ENCODE measurements at regions not wholly inside any gene's neighbourhood (a gene's known extent, or its start where the extent isn't known, plus 50 kb on each side); places are given as distances from the start of the nearest gene placed in this dataset.

DNA sequence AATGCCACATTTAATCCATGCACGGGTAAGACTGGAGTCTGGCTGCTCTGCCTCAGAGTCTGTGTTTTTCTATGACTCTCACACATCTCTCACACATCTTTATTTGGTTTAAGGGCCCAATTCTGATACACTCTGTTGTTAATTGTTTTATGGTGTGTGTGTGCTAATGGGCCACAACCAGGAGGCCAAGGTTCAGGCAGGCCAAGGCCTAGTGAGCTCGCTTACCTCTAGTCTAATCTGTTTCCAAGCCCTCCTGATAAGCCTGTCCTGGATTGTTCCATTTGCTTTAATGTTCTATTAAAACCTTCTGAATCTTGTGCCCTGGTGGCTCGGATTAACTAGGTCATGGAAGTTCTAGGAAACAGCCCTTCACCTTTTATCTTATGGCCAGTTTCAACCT lies 445.4 kb upstream of the DPH6 start:
- Mint-ChIP-seq H3K27ac (no peak overlapping the region), H3K4me1 (no peaks in the 10 kb centered on the region), H3K36me3 (no peaks in the 10 kb centered on the region)

DNA sequence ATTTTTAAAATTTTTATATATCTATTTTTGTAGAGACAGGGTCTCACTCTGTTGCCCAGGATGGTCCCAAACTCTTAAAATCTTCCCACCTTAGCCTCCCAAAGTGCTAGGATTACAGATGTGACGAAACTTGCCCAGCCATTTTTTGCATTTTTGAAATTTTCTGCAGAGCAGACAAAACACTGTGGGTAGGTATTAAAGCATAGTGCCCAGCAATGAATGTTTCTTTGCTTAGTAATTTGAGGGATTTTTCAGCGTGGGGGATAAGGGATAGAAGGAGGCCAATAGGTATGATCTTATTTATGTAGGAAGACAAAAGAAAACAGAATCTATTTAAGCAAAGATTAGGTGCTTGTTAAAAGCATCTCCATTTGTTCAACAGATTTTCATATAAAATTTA lies 446.8 kb upstream of the DPH6 start:
- no peak for TF ChIP-seq CTCF (IDR thresholded peaks at IDR 0.05)
- no peak for TF ChIP-seq EZH2phosphoT487 (IDR thresholded peaks at IDR 0.05)
- no peak for TF ChIP-seq EZH2 (IDR thresholded peaks at IDR 0.05)
- H3K4me2 ChIP-seq: no peak overlapping the region
- Mint-ChIP-seq H3K36me3 (no peaks in the 10 kb centered on the region), H3K27ac (no peak overlapping the region), H3K9me3 (peaks cover 3% of the 10 kb centered on the region), H3K4me1 (no peaks in the 10 kb centered on the region), H3K4me3 (no peak overlapping the region), H3K27me3 (ENCODE audit: insufficient read depth, low read depth) (peaks cover 5% of the 10 kb centered on the region)
- no peaks in the 10 kb centered on the region for H3K36me3 ChIP-seq
- H3K79me2 ChIP-seq (ENCODE audit: low read depth): no peaks in the 10 kb centered on the region
- H3K9ac ChIP-seq: no peak overlapping the region
- no peaks in the 10 kb centered on the region for H3K27me3 ChIP-seq
- H2AFZ ChIP-seq (replicated peaks): no peak overlapping the region
- no peaks in the 10 kb centered on the region for H3F3A ChIP-seq (ENCODE audit: low read depth)
- H3K4me1 ChIP-seq: no peaks in the 10 kb centered on the region
- DNase-seq (ENCODE audit: low spot score): no peak
- H3K9me3 ChIP-seq (ENCODE audit: low read depth): no peaks in the 10 kb centered on the region
- H4K20me1 ChIP-seq (ENCODE audit: low read depth): no peaks in the 10 kb centered on the region
- no peak overlapping the region for H3K4me3 ChIP-seq
- H3K27ac ChIP-seq: no peak overlapping the region

More for the DNA sequence above, 445.4 kb upstream of the DPH6 start:
- H3K79me2 ChIP-seq (ENCODE audit: low read depth): no peaks in the 10 kb centered on the region
- Mint-ChIP-seq H3K27me3 (ENCODE audit: insufficient read depth, low read depth) (peaks cover 2% of the 10 kb centered on the region), H3K9me3 (no peaks in the 10 kb centered on the region), H3K4me3 (no peak overlapping the region)
- no peaks in the 10 kb centered on the region for H3K36me3 ChIP-seq
- no peak overlapping the region for H2AFZ ChIP-seq (replicated peaks)
- TF ChIP-seq EZH2 (IDR thresholded peaks at IDR 0.05) (no peak), EZH2phosphoT487 (IDR thresholded peaks at IDR 0.05) (no peak), CTCF (IDR thresholded peaks at IDR 0.05) (no peak)
- H3K4me3 ChIP-seq: no peak overlapping the region
- no peak overlapping the region for H3K9ac ChIP-seq
- no peaks in the 10 kb centered on the region for H3K9me3 ChIP-seq (ENCODE audit: low read depth)
- DNase-seq (ENCODE audit: low spot score): no peak
- H4K20me1 ChIP-seq (ENCODE audit: low read depth): no peaks in the 10 kb centered on the region
- H3K4me1 ChIP-seq: no peaks in the 10 kb centered on the region
- no peaks in the 10 kb centered on the region for H3K27me3 ChIP-seq
- no peak overlapping the region for H3K4me2 ChIP-seq
- no peak overlapping the region for H3K27ac ChIP-seq
- no peaks in the 10 kb centered on the region for H3F3A ChIP-seq (ENCODE audit: low read depth)

GRCh38 chr15:35993196-35993595 lies 447.2 kb upstream of the DPH6 start:
- Histone ChIP-seq H3K79me2 (ENCODE audit: low read depth) (no peaks in the 10 kb centered on the region), H3K4me3 (no peak overlapping the region), H3K36me3 (no peaks in the 10 kb centered on the region), H2AFZ (replicated peaks) (no peak overlapping the region), H3F3A (ENCODE audit: low read depth) (no peaks in the 10 kb centered on the region), H3K9ac (no peak overlapping the region), H3K9me3 (ENCODE audit: low read depth) (no peaks in the 10 kb centered on the region), H3K27ac (no peak overlapping the region), H3K27me3 (no peaks in the 10 kb centered on the region), H4K20me1 (ENCODE audit: low read depth) (no peaks in the 10 kb centered on the region), H3K4me1 (no peaks in the 10 kb centered on the region), H3K4me2 (no peak overlapping the region)
- H3K4me1 Mint-ChIP-seq: no peaks in the 10 kb centered on the region
- H3K27ac Mint-ChIP-seq: no peak overlapping the region
- DNase-seq (ENCODE audit: low spot score): no peak
- no peaks in the 10 kb centered on the region for H3K36me3 Mint-ChIP-seq
- no peak overlapping the region for H3K4me3 Mint-ChIP-seq
- H3K27me3 Mint-ChIP-seq (ENCODE audit: insufficient read depth, low read depth): peaks cover 5% of the 10 kb centered on the region
- peaks cover 3% of the 10 kb centered on the region for H3K9me3 Mint-ChIP-seq
- TF ChIP-seq CTCF (IDR thresholded peaks at IDR 0.05) (no peak), EZH2phosphoT487 (IDR thresholded peaks at IDR 0.05) (no peak), EZH2 (IDR thresholded peaks at IDR 0.05) (no peak)

All from neural progenitor cell (in vitro differentiated cells).